ENCODE measurements at regions not wholly inside any gene's neighbourhood (a gene's known extent, or its start where the extent isn't known, plus 50 kb on each side); places are given as distances from the start of the nearest gene placed in this dataset.

GRCh38 chr14:24713404-24713803 lies 79.4 kb upstream of the GZMB start:
- Histone ChIP-seq H3K9ac (ENCODE audit: insufficient read length) (no peak overlapping the region), H3K9me3 (ENCODE audit: low read depth, low read length) (no peaks in the 10 kb centered on the region), H3K4me3 (no peak overlapping the region), H3K36me3 (ENCODE audit: insufficient read depth, low read length) (no peaks in the 10 kb centered on the region), H3K27ac (no peak overlapping the region)
- TF ChIP-seq POLR2AphosphoS5 (IDR thresholded peaks at IDR 0.05; ENCODE audit: borderline replicate concordance, low read depth, low read length) = no peak
- TF ChIP-seq EZH2 (IDR thresholded peaks at IDR 0.05) = no peak
- no peak for TF ChIP-seq FOXP2 (optimal IDR thresholded peaks at IDR 0.05; ENCODE audit: control extremely low read depth, extremely low read length, insufficient read depth)
- DNase-seq (ENCODE audit: low read depth, low spot score) = no peak

DNA sequence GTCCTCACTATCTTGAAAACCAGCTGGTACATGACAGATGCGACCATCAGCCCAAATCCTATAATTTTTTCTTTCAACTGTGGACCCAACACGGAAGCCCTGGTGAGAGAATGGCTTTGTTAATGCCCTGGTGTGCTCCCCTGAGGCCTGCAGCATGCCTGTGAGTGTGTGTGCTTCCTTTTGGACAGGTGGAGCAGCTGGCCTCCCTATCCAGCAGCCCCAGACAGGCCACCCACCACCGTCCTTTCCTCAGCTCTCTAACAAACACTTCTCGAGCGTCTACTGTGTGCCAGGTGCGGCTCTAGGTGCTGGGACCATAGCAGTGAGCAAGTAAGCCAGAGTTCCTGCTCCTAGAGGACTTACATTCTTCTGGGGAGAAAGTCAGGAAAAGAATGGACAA lies 78.9 kb upstream of the GZMB start:
- no peak overlapping the region for H3K4me3 ChIP-seq
- no peak for DNase-seq (ENCODE audit: low read depth, low spot score)
- no peak overlapping the region for H3K9ac ChIP-seq (ENCODE audit: insufficient read length)
- TF ChIP-seq POLR2AphosphoS5 (IDR thresholded peaks at IDR 0.05; ENCODE audit: borderline replicate concordance, low read depth, low read length) (no peak), FOXP2 (optimal IDR thresholded peaks at IDR 0.05; ENCODE audit: control extremely low read depth, extremely low read length, insufficient read depth) (no peak), EZH2 (IDR thresholded peaks at IDR 0.05) (no peak)
- H3K27ac ChIP-seq = no peak overlapping the region
- no peaks in the 10 kb centered on the region for H3K9me3 ChIP-seq (ENCODE audit: low read depth, low read length)
- H3K36me3 ChIP-seq (ENCODE audit: insufficient read depth, low read length) = no peaks in the 10 kb centered on the region

- TF ChIP-seq FOXP2 (optimal IDR thresholded peaks at IDR 0.05; ENCODE audit: control extremely low read depth, extremely low read length, insufficient read depth) (no peak), EZH2 (IDR thresholded peaks at IDR 0.05) (no peak), POLR2AphosphoS5 (IDR thresholded peaks at IDR 0.05; ENCODE audit: borderline replicate concordance, low read depth, low read length) (no peak)
- no peak overlapping the region for H3K27ac ChIP-seq
- DNase-seq (ENCODE audit: low read depth, low spot score) = no peak
Observed at GRCh38 chr14:24712374-24712773, 78.4 kb upstream of the GZMB start.

GRCh38 chr14:24710403-24711112 lies 76.6 kb upstream of the GZMB start:
- no peaks in the 10 kb centered on the region for H3K9me3 ChIP-seq (ENCODE audit: low read depth, low read length)
- no peak overlapping the region for H3K4me3 ChIP-seq
- no peak overlapping the region for H3K27ac ChIP-seq
- DNase-seq (ENCODE audit: low read depth, low spot score) = peak; percentile 16
- H3K9ac ChIP-seq (ENCODE audit: insufficient read length) = no peak overlapping the region
- TF ChIP-seq FOXP2 (optimal IDR thresholded peaks at IDR 0.05; ENCODE audit: control extremely low read depth, extremely low read length, insufficient read depth) (no peak), POLR2AphosphoS5 (IDR thresholded peaks at IDR 0.05; ENCODE audit: borderline replicate concordance, low read depth, low read length) (no peak), EZH2 (IDR thresholded peaks at IDR 0.05) (no peak)
- H3K36me3 ChIP-seq (ENCODE audit: insufficient read depth, low read length) = no peaks in the 10 kb centered on the region

More at GRCh38 chr14:24712374-24712773, 78.4 kb upstream of the GZMB start:
- Histone ChIP-seq H3K4me3 (no peak overlapping the region), H3K9ac (ENCODE audit: insufficient read length) (no peak overlapping the region), H3K36me3 (ENCODE audit: insufficient read depth, low read length) (no peaks in the 10 kb centered on the region), H3K9me3 (ENCODE audit: low read depth, low read length) (no peaks in the 10 kb centered on the region)

DNA sequence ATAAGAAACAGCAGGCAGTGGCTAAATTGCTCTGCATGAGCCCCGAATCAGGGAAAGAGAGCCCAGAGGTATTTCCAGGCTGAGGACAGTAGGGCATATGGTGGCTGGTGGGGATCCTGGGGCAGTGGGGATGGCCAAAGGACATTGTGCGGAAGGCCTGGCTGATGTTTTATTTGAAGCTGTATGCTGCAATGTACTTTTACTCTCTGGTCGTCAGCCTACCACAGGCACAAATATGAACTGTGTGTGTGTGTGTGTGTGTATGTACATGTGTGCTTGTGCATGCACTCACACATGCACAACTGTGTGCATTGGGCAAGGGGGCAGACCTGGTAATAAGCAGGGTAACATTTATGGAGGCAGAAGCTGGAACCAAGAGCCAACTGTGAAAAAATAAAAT lies 74.7 kb upstream of the GZMB start:
- no peaks in the 10 kb centered on the region for H3K36me3 ChIP-seq (ENCODE audit: insufficient read depth, low read length)
- TF ChIP-seq POLR2AphosphoS5 (IDR thresholded peaks at IDR 0.05; ENCODE audit: borderline replicate concordance, low read depth, low read length) (no peak), EZH2 (IDR thresholded peaks at IDR 0.05) (no peak), FOXP2 (optimal IDR thresholded peaks at IDR 0.05; ENCODE audit: control extremely low read depth, extremely low read length, insufficient read depth) (no peak)
- no peak for DNase-seq (ENCODE audit: low read depth, low spot score)
- no peak overlapping the region for H3K27ac ChIP-seq
- no peak overlapping the region for H3K4me3 ChIP-seq
- H3K9ac ChIP-seq (ENCODE audit: insufficient read length) = no peak overlapping the region
- H3K9me3 ChIP-seq (ENCODE audit: low read depth, low read length) = no peaks in the 10 kb centered on the region

GRCh38 chr14:24706351-24706750 lies 72.4 kb upstream of the GZMB start:
- no peak overlapping the region for H3K4me3 ChIP-seq

GRCh38 chr14:24705840-24706239 lies 71.8 kb upstream of the GZMB start:
- Histone ChIP-seq H3K36me3 (ENCODE audit: insufficient read depth, low read length) (no peaks in the 10 kb centered on the region), H3K27ac (no peak overlapping the region), H3K9ac (ENCODE audit: insufficient read length) (no peak overlapping the region), H3K9me3 (ENCODE audit: low read depth, low read length) (no peaks in the 10 kb centered on the region), H3K4me3 (no peak overlapping the region)
- TF ChIP-seq FOXP2 (optimal IDR thresholded peaks at IDR 0.05; ENCODE audit: control extremely low read depth, extremely low read length, insufficient read depth) = no peak
- TF ChIP-seq EZH2 (IDR thresholded peaks at IDR 0.05) = no peak
- no peak for TF ChIP-seq POLR2AphosphoS5 (IDR thresholded peaks at IDR 0.05; ENCODE audit: borderline replicate concordance, low read depth, low read length)
- DNase-seq (ENCODE audit: low read depth, low spot score) = no peak

More at GRCh38 chr14:24706351-24706750, 72.4 kb upstream of the GZMB start:
- Histone ChIP-seq H3K9me3 (ENCODE audit: low read depth, low read length) (no peaks in the 10 kb centered on the region), H3K27ac (no peak overlapping the region), H3K36me3 (ENCODE audit: insufficient read depth, low read length) (no peaks in the 10 kb centered on the region), H3K9ac (ENCODE audit: insufficient read length) (no peak overlapping the region)
- TF ChIP-seq FOXP2 (optimal IDR thresholded peaks at IDR 0.05; ENCODE audit: control extremely low read depth, extremely low read length, insufficient read depth) (no peak), EZH2 (IDR thresholded peaks at IDR 0.05) (no peak), POLR2AphosphoS5 (IDR thresholded peaks at IDR 0.05; ENCODE audit: borderline replicate concordance, low read depth, low read length) (no peak)
- DNase-seq (ENCODE audit: low read depth, low spot score) = no peak

- no peaks in the 10 kb centered on the region for H3K9me3 ChIP-seq (ENCODE audit: low read depth, low read length)
- H3K27ac ChIP-seq = no peak overlapping the region
- TF ChIP-seq POLR2AphosphoS5 (IDR thresholded peaks at IDR 0.05; ENCODE audit: borderline replicate concordance, low read depth, low read length) = no peak
- no peak for TF ChIP-seq FOXP2 (optimal IDR thresholded peaks at IDR 0.05; ENCODE audit: control extremely low read depth, extremely low read length, insufficient read depth)
- no peak for TF ChIP-seq EZH2 (IDR thresholded peaks at IDR 0.05)
- no peak overlapping the region for H3K4me3 ChIP-seq
- no peaks in the 10 kb centered on the region for H3K36me3 ChIP-seq (ENCODE audit: insufficient read depth, low read length)
- no peak for DNase-seq (ENCODE audit: low read depth, low spot score)
- H3K9ac ChIP-seq (ENCODE audit: insufficient read length) = no peak overlapping the region
Observed at GRCh38 chr14:24701062-24701461, 67.1 kb upstream of the GZMB start.

DNA sequence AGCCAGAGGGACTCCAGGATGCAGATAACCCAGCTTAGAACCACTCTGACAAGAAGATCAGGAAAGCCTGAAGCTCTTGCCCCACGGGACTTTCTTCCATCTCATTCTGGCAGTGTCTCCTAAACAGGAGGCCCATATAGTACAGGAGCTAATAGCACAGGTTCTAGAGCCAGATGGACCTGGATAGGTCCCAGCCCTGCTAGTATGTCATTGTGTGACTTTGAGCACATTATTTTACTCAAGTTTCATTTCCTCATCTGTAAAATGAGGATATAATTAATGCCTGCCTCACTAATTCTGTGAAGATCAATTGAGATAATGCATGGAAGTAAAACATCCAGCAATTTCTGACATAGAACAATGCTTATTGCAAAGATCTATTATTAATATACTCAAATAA lies 66.5 kb upstream of the GZMB start:
- TF ChIP-seq EZH2 (IDR thresholded peaks at IDR 0.05) (no peak), FOXP2 (optimal IDR thresholded peaks at IDR 0.05; ENCODE audit: control extremely low read depth, extremely low read length, insufficient read depth) (no peak), POLR2AphosphoS5 (IDR thresholded peaks at IDR 0.05; ENCODE audit: borderline replicate concordance, low read depth, low read length) (no peak)
- no peak overlapping the region for H3K9ac ChIP-seq (ENCODE audit: insufficient read length)
- no peaks in the 10 kb centered on the region for H3K36me3 ChIP-seq (ENCODE audit: insufficient read depth, low read length)
- no peaks in the 10 kb centered on the region for H3K9me3 ChIP-seq (ENCODE audit: low read depth, low read length)
- no peak overlapping the region for H3K4me3 ChIP-seq
- no peak for DNase-seq (ENCODE audit: low read depth, low spot score)
- no peak overlapping the region for H3K27ac ChIP-seq

Measured in SK-N-MC (cell line).